ENCODE measurements at regions not wholly inside any gene's neighbourhood (a gene's known extent, or its start where the extent isn't known, plus 50 kb on each side); places are given as distances from the start of the nearest gene placed in this dataset.

- H3K4me2 ChIP-seq (ENCODE audit: low read length) = no peak overlapping the region
- TF ChIP-seq EZH2phosphoT487 (IDR thresholded peaks at IDR 0.05; ENCODE audit: borderline replicate concordance, low read length) (no peak), CTCF (IDR thresholded peaks at IDR 0.05; ENCODE audit: low read depth, low read length, poor library complexity, severe bottlenecking) (no peak)
- H3K27ac ChIP-seq (ENCODE audit: low read depth, low read length) = no peak overlapping the region
- H3F3A ChIP-seq (ENCODE audit: control insufficient read depth, insufficient read depth) = no peaks in the 10 kb centered on the region
- H3K79me2 ChIP-seq (ENCODE audit: control insufficient read depth, low read length) = no peaks in the 10 kb centered on the region
- no peak overlapping the region for H3K4me3 ChIP-seq (ENCODE audit: low read length)
- no peaks in the 10 kb centered on the region for H3K27me3 ChIP-seq (ENCODE audit: control insufficient read depth, low read length)
- H3K9me2 ChIP-seq (replicated peaks; ENCODE audit: control insufficient read depth, low read length) = no peaks in the 10 kb centered on the region
- no peaks in the 10 kb centered on the region for H4K20me1 ChIP-seq (ENCODE audit: control insufficient read depth, insufficient read depth, low read depth, low read length)
- no peaks in the 10 kb centered on the region for H3K36me3 ChIP-seq (ENCODE audit: control insufficient read depth, low read length)
- no peaks in the 10 kb centered on the region for H3K9me3 ChIP-seq (ENCODE audit: control insufficient read depth, insufficient read depth, low read length)
- H3K4me1 ChIP-seq (ENCODE audit: control insufficient read depth, low read length) = no peaks in the 10 kb centered on the region
Measured at GRCh38 chr6:22117631-22118030, 179.2 kb downstream of the PRL start.

GRCh38 chr6:22119500-22119899, 177.3 kb downstream of the PRL start:
- no peaks in the 10 kb centered on the region for H3F3A ChIP-seq (ENCODE audit: control insufficient read depth, insufficient read depth)
- H3K36me3 ChIP-seq (ENCODE audit: control insufficient read depth, low read length) = no peaks in the 10 kb centered on the region
- no peaks in the 10 kb centered on the region for H3K9me3 ChIP-seq (ENCODE audit: control insufficient read depth, insufficient read depth, low read length)
- no peak overlapping the region for H3K4me2 ChIP-seq (ENCODE audit: low read length)
- no peaks in the 10 kb centered on the region for H3K27me3 ChIP-seq (ENCODE audit: control insufficient read depth, low read length)
- H3K27ac ChIP-seq (ENCODE audit: low read depth, low read length) = no peak overlapping the region
- H3K79me2 ChIP-seq (ENCODE audit: control insufficient read depth, low read length) = no peaks in the 10 kb centered on the region
- H3K9me2 ChIP-seq (replicated peaks; ENCODE audit: control insufficient read depth, low read length) = no peaks in the 10 kb centered on the region
- H3K4me1 ChIP-seq (ENCODE audit: control insufficient read depth, low read length) = no peaks in the 10 kb centered on the region
- no peak overlapping the region for H3K4me3 ChIP-seq (ENCODE audit: low read length)
- no peak for TF ChIP-seq EZH2phosphoT487 (IDR thresholded peaks at IDR 0.05; ENCODE audit: borderline replicate concordance, low read length)
- no peak for TF ChIP-seq CTCF (IDR thresholded peaks at IDR 0.05; ENCODE audit: low read depth, low read length, poor library complexity, severe bottlenecking)
- H4K20me1 ChIP-seq (ENCODE audit: control insufficient read depth, insufficient read depth, low read depth, low read length) = no peaks in the 10 kb centered on the region

- H3K9me2 ChIP-seq (replicated peaks; ENCODE audit: control insufficient read depth, low read length) = no peaks in the 10 kb centered on the region
- H3K4me1 ChIP-seq (ENCODE audit: control insufficient read depth, low read length) = no peaks in the 10 kb centered on the region
- H3K27ac ChIP-seq (ENCODE audit: low read depth, low read length) = no peak overlapping the region
- H3K79me2 ChIP-seq (ENCODE audit: control insufficient read depth, low read length) = no peaks in the 10 kb centered on the region
- H3K36me3 ChIP-seq (ENCODE audit: control insufficient read depth, low read length) = no peaks in the 10 kb centered on the region
- no peaks in the 10 kb centered on the region for H3K9me3 ChIP-seq (ENCODE audit: control insufficient read depth, insufficient read depth, low read length)
- no peak for TF ChIP-seq EZH2phosphoT487 (IDR thresholded peaks at IDR 0.05; ENCODE audit: borderline replicate concordance, low read length)
- no peak for TF ChIP-seq CTCF (IDR thresholded peaks at IDR 0.05; ENCODE audit: low read depth, low read length, poor library complexity, severe bottlenecking)
- no peaks in the 10 kb centered on the region for H3F3A ChIP-seq (ENCODE audit: control insufficient read depth, insufficient read depth)
- no peaks in the 10 kb centered on the region for H3K27me3 ChIP-seq (ENCODE audit: control insufficient read depth, low read length)
- H4K20me1 ChIP-seq (ENCODE audit: control insufficient read depth, insufficient read depth, low read depth, low read length) = no peaks in the 10 kb centered on the region
- H3K4me2 ChIP-seq (ENCODE audit: low read length) = no peak overlapping the region
- no peak overlapping the region for H3K4me3 ChIP-seq (ENCODE audit: low read length)
Measured at GRCh38 chr6:22124756-22125155, 172.1 kb downstream of the PRL start.

- Histone ChIP-seq H3K4me2 (ENCODE audit: low read length) (no peak overlapping the region), H3K4me3 (ENCODE audit: low read length) (no peak overlapping the region), H3K27ac (ENCODE audit: low read depth, low read length) (no peak overlapping the region), H3K4me1 (ENCODE audit: control insufficient read depth, low read length) (no peaks in the 10 kb centered on the region), H3K79me2 (ENCODE audit: control insufficient read depth, low read length) (no peaks in the 10 kb centered on the region), H3K9me3 (ENCODE audit: control insufficient read depth, insufficient read depth, low read length) (no peaks in the 10 kb centered on the region), H3K27me3 (ENCODE audit: control insufficient read depth, low read length) (no peaks in the 10 kb centered on the region), H3F3A (ENCODE audit: control insufficient read depth, insufficient read depth) (no peaks in the 10 kb centered on the region), H4K20me1 (ENCODE audit: control insufficient read depth, insufficient read depth, low read depth, low read length) (no peaks in the 10 kb centered on the region), H3K36me3 (ENCODE audit: control insufficient read depth, low read length) (no peaks in the 10 kb centered on the region), H3K9me2 (replicated peaks; ENCODE audit: control insufficient read depth, low read length) (no peaks in the 10 kb centered on the region)
- TF ChIP-seq CTCF (IDR thresholded peaks at IDR 0.05; ENCODE audit: low read depth, low read length, poor library complexity, severe bottlenecking) = no peak
- no peak for TF ChIP-seq EZH2phosphoT487 (IDR thresholded peaks at IDR 0.05; ENCODE audit: borderline replicate concordance, low read length)
Measured at GRCh38 chr6:22126910-22127309, 169.9 kb downstream of the PRL start.

All from DOHH2 (cell line).